K562 (cell line): ENCODE measurements at regions not wholly inside any gene's neighbourhood (a gene's known extent, or its start where the extent isn't known, plus 50 kb on each side); places are given as distances from the start of the nearest gene placed in this dataset.

Source experiments
- ATAC-seq: fragments of 200-7000 bp; cut with Tn5 transposase; 3 replicates; pipeline ENCODE4 v1.9.1; 2020; ENCODE audit warnings: moderate library complexity
- BruUV-seq: library from RNA; stranded (reverse); fragments of 400-500 nt; replicated peaks from 2 replicates; lab custom pipeline; 2021; lab: Mats Ljungman, UMichigan
- CTCF ChIA-PET: fragments of 300-600 bp; formaldehyde crosslinking; extraction: SDS; loops from one replicate; lab custom pipeline; 2021; ENCODE audit warnings: low intra/inter-chr PET ratio; lab: Yijun Ruan, JAX
- POLR2A ChIA-PET: fragments of 300-600, 350-650 bp; sonication (Branson Sonifier 250); formaldehyde crosslinking; extraction: SDS; loops from one replicate; lab custom pipeline; 2021; ENCODE audit warnings: antibody characterized with exemption, inconsistent platforms; lab: Yijun Ruan, JAX
- DNase-seq, 4 experiments: peaks; one replicate each; pipeline versions ENCODE4 v3.0.0 to v3.0.0-alpha.2; 2011 to 2018; ENCODE audit warnings: low spot score in 3 of 4, mixed read lengths in 3 of 4; ENCODE audit errors: extremely low read depth in 1 of 4
- FAIRE-seq: peaks from 2 replicates; lab custom pipeline; 2011; peaks lifted over from hg19 to GRCh38; lab: Jason Lieb, UNC
- H2AFZ ChIP-seq: 2 replicates; pipeline ENCODE4 v1.6.0; 2011; ENCODE audit warnings: low read depth, low read length, control low read depth, inconsistent platforms
- H3K27ac ChIP-seq: fragments of 200-600 bp; 3 replicates; pipeline ENCODE4 v1.8.0; 2011; ENCODE audit warnings: low read depth, mild to moderate bottlenecking, control low read depth, inconsistent platforms, low read length, moderate library complexity, mixed read lengths; ENCODE audit errors: extremely low read depth
- H3K27me3 ChIP-seq, 2 experiments: fragments of 300-600 bp in 1 of 2; 2 replicates in 1 of 2; 3 replicates in 1 of 2; pipeline versions ENCODE4 v1.6.0 to v1.8.0; 2011; ENCODE audit warnings: inconsistent platforms in 2 of 2, low read length in 2 of 2, mild to moderate bottlenecking in 1 of 2, mixed read lengths in 1 of 2, moderate library complexity in 1 of 2; ENCODE audit not compliant: control insufficient read depth in 2 of 2, insufficient read depth in 2 of 2
- H3K36me3 ChIP-seq: fragments of 300-600 bp; 3 replicates; pipeline ENCODE4 v1.8.0; 2011; ENCODE audit warnings: mild to moderate bottlenecking, low read length, inconsistent platforms; ENCODE audit not compliant: control insufficient read depth, insufficient read depth
- H3K4me1 ChIP-seq, 2 experiments: fragments of 200-600 bp in 1 of 2; replicated peaks in 1 of 2; 2 replicates in 1 of 2; 3 replicates in 1 of 2; pipeline versions ENCODE4 v1.5.1 to v1.8.0; 2011; ENCODE audit warnings: inconsistent platforms in 2 of 2, low read length in 2 of 2, mild to moderate bottlenecking in 1 of 2, mixed read lengths in 1 of 2, moderate library complexity in 1 of 2; ENCODE audit not compliant: control insufficient read depth in 2 of 2, insufficient read depth in 2 of 2
- H3K4me2 ChIP-seq: 2 replicates; pipeline ENCODE4 v1.6.1; 2011; ENCODE audit warnings: low read length, control low read depth, inconsistent platforms, mixed read lengths; ENCODE audit not compliant: insufficient read depth
- H3K4me3 ChIP-seq: fragments of 200-600 bp; sonication (generic), shearing (Covaris generic); 2 replicates; pipeline ENCODE4 v1.5.1; 2016; ENCODE audit warnings: control low read depth, inconsistent platforms
- H3K79me2 ChIP-seq: fragments of 200-600 bp; 3 replicates; pipeline ENCODE4 v1.8.0; 2011; ENCODE audit warnings: low read length, inconsistent platforms; ENCODE audit not compliant: control insufficient read depth, insufficient read depth
- H3K9ac ChIP-seq, 2 experiments: 2 replicates each; pipeline versions ENCODE4 v1.6.0 to v1.6.1; 2011; ENCODE audit warnings: low read depth in 2 of 2, low read length in 2 of 2, control low read depth in 1 of 2, inconsistent platforms in 1 of 2, mild to moderate bottlenecking in 1 of 2, mixed read lengths in 1 of 2; ENCODE audit not compliant: insufficient read depth in 1 of 2
- H3K9me1 ChIP-seq: one replicate; pipeline ENCODE4 v1.6.0; 2011; ENCODE audit warnings: inconsistent platforms, mild to moderate bottlenecking, low read length, moderate library complexity; ENCODE audit not compliant: control insufficient read depth, insufficient read depth
- H3K9me3 ChIP-seq: replicated peaks from 2 replicates; pipeline ENCODE4 v1.5.1; 2011; ENCODE audit warnings: low read depth, low read length, inconsistent platforms; ENCODE audit not compliant: control insufficient read depth, insufficient read depth
- H4K20me1 ChIP-seq: replicated peaks from 2 replicates; pipeline ENCODE4 v1.6.1; 2011; ENCODE audit warnings: low read length, inconsistent platforms, mixed read lengths; ENCODE audit not compliant: control insufficient read depth, insufficient read depth
- ARID1B ChIP-seq: fragments of 450-650 bp; IDR thresholded peaks from 2 replicates; pipeline ENCODE4 v1.6.1; 2016; ENCODE audit warnings: antibody characterized with exemption, mild to moderate bottlenecking, inconsistent platforms
- ATF2 ChIP-seq: sonication (generic); formaldehyde crosslinking; IDR thresholded peaks from 2 replicates; pipeline ENCODE4 v1.8.1; 2022; ENCODE audit warnings: missing genetic modification reagents
- BACH1 ChIP-seq: fragments of 200-800 bp; sonication (Bioruptor generic); IDR thresholded peaks from 2 replicates; pipeline ENCODE4 v1.6.1; 2016; ENCODE audit warnings: missing genetic modification characterization, missing compliant biosample characterization
- BHLHE40 ChIP-seq: IDR thresholded peaks from 2 replicates; pipeline ENCODE4 v1.6.1; 2011; ENCODE audit warnings: low read length, improper control_type of control experiment
- CBFA2T3 ChIP-seq: fragments of 450-650 bp; IDR thresholded peaks from 2 replicates; pipeline ENCODE4 v1.6.1; 2017
- FOXM1 ChIP-seq, 2 experiments: fragments of 450-650 bp in 1 of 2; sonication (generic) in 1 of 2; formaldehyde crosslinking in 1 of 2; IDR thresholded peaks; 2 replicates each; pipeline versions ENCODE4 v1.6.1 to v1.9.0; 2017 to 2022; ENCODE audit warnings: low read depth in 2 of 2, mild to moderate bottlenecking in 2 of 2, missing genetic modification reagents in 1 of 2, moderate library complexity in 1 of 2
- GATAD2A ChIP-seq: fragments of 450-650 bp; IDR thresholded peaks from 2 replicates; pipeline ENCODE4 v1.6.1; 2017
- HDAC1 ChIP-seq, 2 experiments: fragments of 450-650 bp; IDR thresholded peaks; 2 replicates each; pipeline ENCODE4 v1.6.1; 2016 to 2017; ENCODE audit warnings: inconsistent platforms in 1 of 2, mild to moderate bottlenecking in 1 of 2, moderate library complexity in 1 of 2
- LEF1 ChIP-seq: fragments of 450-650 bp; IDR thresholded peaks from 2 replicates; pipeline ENCODE4 v1.6.1; 2016; ENCODE audit warnings: mild to moderate bottlenecking
- MYBL2 ChIP-seq, 2 experiments: fragments of 450-650 bp in 1 of 2; sonication (generic) in 1 of 2; formaldehyde crosslinking in 1 of 2; IDR thresholded peaks; 2 replicates each; pipeline versions ENCODE4 v1.6.1 to v1.8.1; 2017 to 2022; ENCODE audit warnings: borderline replicate concordance in 1 of 2, inconsistent platforms in 1 of 2, low read depth in 1 of 2, mild to moderate bottlenecking in 1 of 2, missing genetic modification reagents in 1 of 2, moderate library complexity in 1 of 2
- NBN ChIP-seq: fragments of 450-650 bp; IDR thresholded peaks from 2 replicates; pipeline ENCODE4 v1.6.1; 2016; ENCODE audit warnings: low read depth, mild to moderate bottlenecking
- NCOR1 ChIP-seq: fragments of 450-650 bp; IDR thresholded peaks from 2 replicates; pipeline ENCODE4 v1.6.1; 2016; ENCODE audit warnings: mild to moderate bottlenecking, moderate library complexity
- NEUROD1 ChIP-seq: fragments of 150-350 bp; IDR thresholded peaks from 2 replicates; pipeline ENCODE4 v1.6.1; 2014; ENCODE audit warnings: borderline replicate concordance, low read length, low read depth; ENCODE audit not compliant: partially characterized antibody
- NR2C1 ChIP-seq, 2 experiments: fragments of 450-650 bp; IDR thresholded peaks; 2 replicates each; pipeline ENCODE4 v1.6.1; 2017; ENCODE audit warnings: mild to moderate bottlenecking in 2 of 2, antibody characterized with exemption in 1 of 2, inconsistent platforms in 1 of 2, missing compliant biosample characterization in 1 of 2, missing genetic modification characterization in 1 of 2
- RAD21 ChIP-seq, 2 experiments: fragments of 250-450 bp in 1 of 2; fragments of 450-650 bp in 1 of 2; sonication (Bioruptor Pico) in 1 of 2; formaldehyde crosslinking in 1 of 2; IDR thresholded peaks in 1 of 2; conservative IDR thresholded peaks in 1 of 2; 2 replicates each; pipeline versions ENCODE4 v1.4.0 to v1.8.0; 2020 to 2022; ENCODE audit warnings: mild to moderate bottlenecking in 2 of 2, moderate library complexity in 1 of 2
- RUNX1 ChIP-seq: sonication (generic); IDR thresholded peaks from 2 replicates; pipeline ENCODE4 v1.6.1; 2016; ENCODE audit warnings: antibody characterized with exemption, low read depth
- SAP30 ChIP-seq: fragments of 200-600 bp; sonication (generic); IDR thresholded peaks from 2 replicates; pipeline ENCODE4 v1.6.1; 2012; ENCODE audit warnings: borderline replicate concordance, low read depth, mild to moderate bottlenecking, moderate library complexity, low read length, control low read depth, inconsistent platforms; ENCODE audit not compliant: insufficient read depth, poor library complexity, severe bottlenecking
- SMAD3 ChIP-seq: fragments of 450-650 bp; formaldehyde crosslinking; conservative IDR thresholded peaks from 2 replicates; pipeline ENCODE4 v1.4.0; 2020; ENCODE audit warnings: mild to moderate bottlenecking
- SMARCA4 ChIP-seq: fragments of 450-650 bp; IDR thresholded peaks from 2 replicates; pipeline ENCODE4 v1.6.1; 2016
- TBP ChIP-seq: optimal IDR thresholded peaks from 2 replicates; pipeline ENCODE3; 2011; ENCODE audit warnings: low read depth, low read length, improper control_type of control experiment
- TRIM24 ChIP-seq, 2 experiments: fragments of 450-650 bp; IDR thresholded peaks; 2 replicates each; pipeline ENCODE4 v1.6.1; 2016
- ZNF507 ChIP-seq: conservative IDR thresholded peaks from 2 replicates; pipeline ENCODE4 v1.6.1; 2017; ENCODE audit warnings: missing genetic modification characterization, missing compliant biosample characterization
- ZNF589 ChIP-seq: fragments of 200-800 bp; sonication (Bioruptor generic); IDR thresholded peaks from 2 replicates; pipeline ENCODE4 v1.6.1; 2016; ENCODE audit warnings: low read depth, missing genetic modification characterization, missing compliant biosample characterization
- WGBS: fragments of 100-300 bp; shearing (Covaris generic); methylation state at CpG from one replicate; pipeline ENCODE4 v1.1.6; 2016; ENCODE audit warnings: low coverage, mixed read lengths; ENCODE audit not compliant: insufficient coverage; ENCODE audit errors: missing lambda C conversion rate; 5-methylcytosine and 5-hydroxymethylcytosine counted together
- in situ Hi-C: fragments of 300-500 bp; cut with MboI; formaldehyde crosslinking; loops from 4 replicates; pipeline ENCODE4 v1.15.0; 2018; ENCODE audit warnings: inconsistent platforms, mixed read lengths
- intact Hi-C: fragments of 100-400 bp; cut with micrococcal nuclease; formaldehyde crosslinking; loops from 2 replicates; pipeline ENCODE4 v1.14.2; 2022

- ChIA-PET POLR2A (interaction anchor here (0.7 to 1.0 kb wide), 3 partner anchors 9 to 25 kb away, joined by 3 to 4 read pairs (median 4); no protein-coding TSS in a partner anchor), CTCF (no interaction called here)
- H3K4me2 ChIP-seq, result peak overlapping the region; percentile 63
- no peaks in the 10 kb centered on the region for H3K36me3 ChIP-seq
- intact Hi-C loops, result no loop called here
- BruUV-seq, result no TSS peak
- peak overlapping the region in 1 of 2 experiments; percentile 63; a peak in 2 of 4 replicates for H3K9ac ChIP-seq
- FAIRE-seq (peak; percentile 93), ATAC-seq (peak; percentile 93), DNase-seq (peak; percentile 26 to 83 (median 56))
- no peak overlapping the region; the same call in 1 of the 2 replicates for H3K4me3 ChIP-seq
- in situ Hi-C loops, result no loop called here
- H2AFZ ChIP-seq, result peak overlapping the region; percentile 91
- no peaks in the 10 kb centered on the region for H3K9me3 ChIP-seq
- no peaks in the 10 kb centered on the region for H3K9me1 ChIP-seq
- WGBS, result 0% methylated on average over 4 of the region's 4 CpGs
- peaks cover 0 to 19% of the 10 kb centered on the region in 2 experiments; a peak in 2 of 5 replicates for H3K4me1 ChIP-seq
- no peaks in the 10 kb centered on the region for H3K27me3 ChIP-seq
- H3K27ac ChIP-seq, result peak overlapping the region; percentile 78
- no peaks in the 10 kb centered on the region for H4K20me1 ChIP-seq
- no peaks in the 10 kb centered on the region for H3K79me2 ChIP-seq
- TF ChIP-seq SMAD3 (CRISPR knock-in tag), result no peak
- 0 out of 4 replicates have a peak, but pooled peaks of 1 of the 2 experiments have one; percentile 38 for TF ChIP-seq HDAC1 (IDR thresholded peaks at IDR 0.05)
- TF ChIP-seq ARID1B, result peak; percentile 85
- peak; percentile 78 for TF ChIP-seq CBFA2T3
- TF ChIP-seq BHLHE40, result no peak
- TF ChIP-seq TBP, result peak; percentile 43
- TF ChIP-seq NR2C1 (IDR thresholded peaks at IDR 0.05), result no peak
- TF ChIP-seq NR2C1 (tag; IDR thresholded peaks at IDR 0.05), result no peak
- TF ChIP-seq RUNX1, result no peak
- peak; percentile 84 for TF ChIP-seq SMARCA4
- TF ChIP-seq RAD21 (CRISPR knock-in tag; conservative IDR thresholded peaks at IDR 0.05 in 1 of 2, IDR thresholded peaks at IDR 0.05 in 1 of 2), result peak in 1 of 2 experiments; percentile 42; a peak in 3 of 4 replicates
- TF ChIP-seq TRIM24 (IDR thresholded peaks at IDR 0.05), result 0 out of 4 replicates have a peak, but pooled peaks of 1 of the 2 experiments have one; percentile 38
- no peak for TF ChIP-seq BACH1 (tag)
- no peak for TF ChIP-seq SAP30
- peak; percentile 36 for TF ChIP-seq NEUROD1
- TF ChIP-seq GATAD2A, result no peak
- TF ChIP-seq FOXM1 (IDR thresholded peaks at IDR 0.05; ENCODE audit: low read depth), result peak; percentile 53; the same call in 1 of the 2 replicates
- no peak for TF ChIP-seq FOXM1 (CRISPR knock-in tag; IDR thresholded peaks at IDR 0.05; ENCODE audit: low read depth)
- TF ChIP-seq ZNF507 (tag), result no peak
- TF ChIP-seq NBN, result peak; percentile 39; the same call in 1 of the 2 replicates
- peak; percentile 62 for TF ChIP-seq NCOR1
- TF ChIP-seq ATF2 (CRISPR knock-in tag), result no peak
- no peak for TF ChIP-seq ZNF589 (CRISPR knock-in tag)
- no peak for TF ChIP-seq MYBL2 (IDR thresholded peaks at IDR 0.05; ENCODE audit: low read depth)
- no peak for TF ChIP-seq MYBL2 (CRISPR knock-in tag; IDR thresholded peaks at IDR 0.05; ENCODE audit: borderline replicate concordance)
- TF ChIP-seq LEF1, result peak; percentile 86
Observed at GRCh38 chr6:100257793-100258395, 206.8 kb downstream of the SIM1 start.
